H1 (cell line): ENCODE measurements at regions not wholly inside any gene's neighbourhood (a gene's known extent, or its start where the extent isn't known, plus 50 kb on each side); places are given as distances from the start of the nearest gene placed in this dataset.

Source experiments
- CTCF ChIA-PET: fragments of 300-600 bp; sonication (Branson Sonifier 250); formaldehyde crosslinking; loops from one replicate; lab custom pipeline; 2021; ENCODE audit not compliant: partially characterized antibody; lab: Charles Lee
- POLR2A ChIA-PET: fragments of 300-600 bp; sonication (Branson Sonifier 250); formaldehyde crosslinking; loops from one replicate; lab custom pipeline; 2021; ENCODE audit warnings: inconsistent platforms; ENCODE audit not compliant: partially characterized antibody; lab: Charles Lee
- DNase-seq, 2 experiments: peaks; one replicate each; pipeline versions ENCODE4 v3.0.0 to v3.0.0-alpha.2; 2010 to 2022; ENCODE audit warnings: low spot score in 2 of 2, low read depth in 1 of 2, mixed read lengths in 1 of 2
- FAIRE-seq: peaks from 2 replicates; lab custom pipeline; 2011; peaks lifted over from hg19 to GRCh38; lab: Jason Lieb, UNC
- H2AFZ ChIP-seq: 2 replicates; pipeline ENCODE4 v1.8.1; 2012; ENCODE audit warnings: low read length, inconsistent platforms
- H2AK5ac ChIP-seq: 2 replicates; pipeline ENCODE4 v1.6.1; 2013; ENCODE audit warnings: low read depth, low read length
- H2BK120ac ChIP-seq: replicated peaks from 2 replicates; pipeline ENCODE3; 2013; ENCODE audit warnings: low read depth, low read length, inconsistent platforms
- H2BK12ac ChIP-seq: 2 replicates; pipeline ENCODE4 v1.6.1; 2013; ENCODE audit warnings: low read depth, low read length
- H2BK15ac ChIP-seq: 2 replicates; pipeline ENCODE4 v1.6.1; 2013; ENCODE audit warnings: low read length
- H2BK20ac ChIP-seq: 2 replicates; pipeline ENCODE4 v1.6.1; 2013; ENCODE audit warnings: low read length
- H2BK5ac ChIP-seq: 2 replicates; pipeline ENCODE4 v1.6.1; 2013; ENCODE audit warnings: low read depth, low read length
- H3K14ac ChIP-seq: 2 replicates; pipeline ENCODE4 v1.6.1; 2013; ENCODE audit warnings: inconsistent platforms; ENCODE audit not compliant: insufficient read length
- H3K18ac ChIP-seq: 2 replicates; pipeline ENCODE4 v1.6.1; 2013; ENCODE audit warnings: low read length; ENCODE audit errors: extremely low read depth
- H3K23ac ChIP-seq: 2 replicates; pipeline ENCODE4 v1.6.1; 2013; ENCODE audit warnings: inconsistent platforms; ENCODE audit not compliant: insufficient read length
- H3K23me2 ChIP-seq: 2 replicates; pipeline ENCODE4 v1.6.1; 2013; ENCODE audit warnings: low read depth, low read length
- H3K27ac ChIP-seq: 2 replicates; pipeline ENCODE4 v1.6.1; 2011; ENCODE audit warnings: low read depth, low read length, inconsistent platforms
- H3K27me3 ChIP-seq, 4 experiments: replicated peaks in 1 of 4; 1 replicate in 1 of 4; 2 replicates in 3 of 4; pipeline versions ENCODE4 v1.6.1 to v1.8.1; 2011 to 2013; ENCODE audit warnings: low read length in 3 of 4, mild to moderate bottlenecking in 3 of 4, inconsistent platforms in 2 of 4, mixed read lengths in 2 of 4, moderate library complexity in 1 of 4; ENCODE audit not compliant: control insufficient read depth in 3 of 4, insufficient read depth in 3 of 4; ENCODE audit errors: extremely low read depth in 1 of 4
- H3K36me3 ChIP-seq, 4 experiments: 2 replicates each; pipeline versions ENCODE4 v1.6.1 to v1.8.1; 2011 to 2013; ENCODE audit warnings: mild to moderate bottlenecking in 4 of 4, low read length in 3 of 4, moderate library complexity in 2 of 4, control low read depth in 1 of 4, inconsistent platforms in 1 of 4; ENCODE audit not compliant: insufficient read depth in 4 of 4, control insufficient read depth in 2 of 4
- H3K4ac ChIP-seq: replicated peaks from 2 replicates; pipeline ENCODE3; 2013; ENCODE audit warnings: low read length, low read depth, mixed read lengths, inconsistent platforms; ENCODE audit not compliant: insufficient read length
- H3K4me1 ChIP-seq, 4 experiments: replicated peaks in 1 of 4; 1 replicate in 1 of 4; 2 replicates in 3 of 4; pipeline versions ENCODE4 v1.6.1 to v1.8.1; 2011 to 2013; ENCODE audit warnings: low read length in 3 of 4, inconsistent platforms in 2 of 4, mixed read lengths in 1 of 4; ENCODE audit not compliant: insufficient read depth in 4 of 4, control insufficient read depth in 3 of 4
- H3K4me2 ChIP-seq, 2 experiments: 2 replicates each; pipeline versions ENCODE4 v1.6.1 to v1.8.1; 2011 to 2013; ENCODE audit warnings: low read depth in 2 of 2, low read length in 2 of 2, control low read depth in 1 of 2, inconsistent platforms in 1 of 2, mild to moderate bottlenecking in 1 of 2; ENCODE audit not compliant: insufficient read depth in 1 of 2
- H3K4me3 ChIP-seq, 4 experiments: fragments of 200-600, 300-600 bp in 1 of 4; sonication (generic), shearing (Covaris generic), sonication (Bioruptor Twin) in 1 of 4; 2 replicates each; pipeline versions ENCODE4 v1.5.1 to v1.8.1; 2011 to 2016; ENCODE audit warnings: low read length in 4 of 4, low read depth in 3 of 4, control low read depth in 2 of 4, inconsistent platforms in 2 of 4, mild to moderate bottlenecking in 2 of 4, mixed read lengths in 1 of 4, moderate library complexity in 1 of 4; ENCODE audit not compliant: insufficient read depth in 2 of 4; ENCODE audit errors: extremely low read depth in 1 of 4
- H3K56ac ChIP-seq: replicated peaks from 2 replicates; pipeline ENCODE3; 2013; ENCODE audit warnings: low read depth, mild to moderate bottlenecking, mixed read lengths, low read length, inconsistent platforms; ENCODE audit not compliant: insufficient read length
- H3K79me1 ChIP-seq: 2 replicates; pipeline ENCODE4 v1.6.1; 2013; ENCODE audit warnings: low read depth, low read length, control low read depth
- H3K79me2 ChIP-seq, 2 experiments: 2 replicates each; pipeline versions ENCODE4 v1.6.1 to v1.8.1; 2012 to 2013; ENCODE audit warnings: low read length in 2 of 2, mild to moderate bottlenecking in 2 of 2, inconsistent platforms in 1 of 2; ENCODE audit not compliant: insufficient read depth in 2 of 2, control insufficient read depth in 1 of 2
- H3K9ac ChIP-seq, 4 experiments: replicated peaks in 1 of 4; 1 replicate in 1 of 4; 2 replicates in 3 of 4; pipeline versions ENCODE4 v1.6.1 to v1.8.1; 2011 to 2013; ENCODE audit warnings: low read depth in 3 of 4, low read length in 3 of 4, control low read depth in 2 of 4, mild to moderate bottlenecking in 2 of 4, moderate library complexity in 2 of 4, inconsistent platforms in 1 of 4; ENCODE audit errors: extremely low read depth in 1 of 4
- H3K9me3 ChIP-seq, 2 experiments: 2 replicates each; pipeline versions ENCODE4 v1.6.1 to v1.8.1; 2012 to 2013; ENCODE audit warnings: mild to moderate bottlenecking in 2 of 2, moderate library complexity in 2 of 2, control low read depth in 1 of 2, inconsistent platforms in 1 of 2, low read depth in 1 of 2, low read length in 1 of 2, mixed read lengths in 1 of 2; ENCODE audit not compliant: insufficient read depth in 2 of 2
- H4K20me1 ChIP-seq, 2 experiments: replicated peaks in 1 of 2; 2 replicates each; pipeline versions ENCODE3 to v1.8.1; 2011 to 2013; ENCODE audit warnings: inconsistent platforms in 2 of 2, low read length in 2 of 2, mild to moderate bottlenecking in 1 of 2; ENCODE audit not compliant: insufficient read depth in 2 of 2, control insufficient read depth in 1 of 2
- H4K5ac ChIP-seq: 2 replicates; pipeline ENCODE4 v1.6.1; 2013; ENCODE audit warnings: low read length, low read depth, mixed read lengths, inconsistent platforms; ENCODE audit not compliant: insufficient read length
- H4K8ac ChIP-seq: 2 replicates; pipeline ENCODE4 v1.8.0; 2013; ENCODE audit warnings: mild to moderate bottlenecking, moderate library complexity, low read length, inconsistent platforms; ENCODE audit not compliant: insufficient read depth; ENCODE audit errors: extremely low read depth
- H4K91ac ChIP-seq: replicated peaks from 2 replicates; pipeline ENCODE3; 2013; ENCODE audit warnings: low read length, mixed read lengths, inconsistent platforms; ENCODE audit not compliant: insufficient read length
- WGBS, 2 experiments: shearing (Covaris generic) in 1 of 2; methylation state at CpG; one replicate each; pipeline versions ENCODE4 v1.1.6 to v1.1.7; 2013 to 2015; ENCODE audit warnings: low lambda C conversion rate in 2 of 2, mixed read lengths in 2 of 2, inconsistent platforms in 1 of 2, low coverage in 1 of 2, missing lambda C conversion rate in 1 of 2; ENCODE audit not compliant: insufficient replicate concordance in 2 of 2, insufficient coverage in 1 of 2, insufficient read length in 1 of 2; ENCODE audit errors: extremely low coverage in 1 of 2, missing lambda C conversion rate in 1 of 2; 5-methylcytosine and 5-hydroxymethylcytosine counted together
- TF ChIP-seq, protein P1 (sequence below): IDR thresholded peaks from 2 replicates; pipeline ENCODE4 v1.6.1; 2012; ENCODE audit warnings: inconsistent platforms

- no peak overlapping the region for H2AFZ ChIP-seq
- no peak overlapping the region for H2AK5ac ChIP-seq
- no peak overlapping the region for H2BK12ac ChIP-seq
- H4K8ac ChIP-seq: no peak overlapping the region
- no peak overlapping the region for H3K56ac ChIP-seq
- H3K4ac ChIP-seq: no peak overlapping the region
- H3K9ac ChIP-seq: no peak overlapping the region
- H3K27me3 ChIP-seq: no peaks in the 10 kb centered on the region
- no peak overlapping the region for H4K91ac ChIP-seq
- H3K79me1 ChIP-seq: no peaks in the 10 kb centered on the region
- WGBS, 2 experiments: 89% methylated on average over 2 of the region's 2 CpGs; no CpG with 5 or more reads in 1 of the 2 experiments
- H2BK15ac ChIP-seq: no peak overlapping the region
- no peak overlapping the region for H2BK120ac ChIP-seq
- no peaks in the 10 kb centered on the region; the same call in 1 of the 2 replicates for H3K23me2 ChIP-seq
- no peak overlapping the region for H3K4me2 ChIP-seq
- H3K4me1 ChIP-seq: no peaks in the 10 kb centered on the region
- H2BK20ac ChIP-seq: no peak overlapping the region
- H3K79me2 ChIP-seq: no peaks in the 10 kb centered on the region
- no peak overlapping the region for H3K27ac ChIP-seq
- no peak overlapping the region for H3K18ac ChIP-seq
- H2BK5ac ChIP-seq: no peak overlapping the region
- CTCF ChIA-PET: no interaction called here
- H3K36me3 ChIP-seq: no peaks in the 10 kb centered on the region
- no peak overlapping the region for H3K4me3 ChIP-seq
- no peak overlapping the region for H3K23ac ChIP-seq
- POLR2A ChIA-PET: no interaction called here
- FAIRE-seq: no peak
- DNase-seq: no peak
- no peak overlapping the region for H4K5ac ChIP-seq
- no peaks in the 10 kb centered on the region for H4K20me1 ChIP-seq
- no peak overlapping the region for H3K14ac ChIP-seq
- H3K9me3 ChIP-seq: no peaks in the 10 kb centered on the region
- TF ChIP-seq, protein P1, sequence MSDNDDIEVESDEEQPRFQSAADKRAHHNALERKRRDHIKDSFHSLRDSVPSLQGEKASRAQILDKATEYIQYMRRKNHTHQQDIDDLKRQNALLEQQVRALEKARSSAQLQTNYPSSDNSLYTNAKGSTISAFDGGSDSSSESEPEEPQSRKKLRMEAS: no peak
These were observed 1040.5 kb downstream of the DTWD2 start for GRCh38 chr5:117947836-117948235.
